Transverse colon (tissue), 4 donors: ENCODE measurements at regions not wholly inside any gene's neighbourhood (a gene's known extent, or its start where the extent isn't known, plus 50 kb on each side); places are given as distances from the start of the nearest gene placed in this dataset.

Experiments used
- DNase-seq: peaks from one replicate; pipeline ENCODE4 v3.0.0-alpha.2; 2019
- H3K27ac ChIP-seq, 4 donors: fragments of 200-600 bp; sonication (generic); 2 replicates each; pipeline ENCODE4 v1.5.1; 2016 to 2018; ENCODE audit warnings: inconsistent platforms in 4 of 4
- H3K27me3 ChIP-seq: fragments of 200-600 bp; sonication (generic); 2 replicates; pipeline ENCODE4 v1.5.1; 2017; ENCODE audit warnings: inconsistent platforms
- H3K36me3 ChIP-seq, 4 donors: fragments of 200-600 bp; sonication (generic); 2 replicates each; pipeline ENCODE4 v1.5.1; 2017 to 2019; ENCODE audit warnings: inconsistent platforms in 4 of 4
- H3K4me1 ChIP-seq, 4 donors: fragments of 200-600 bp; sonication (generic); 2 replicates each; pipeline ENCODE4 v1.5.1; 2017 to 2020; ENCODE audit warnings: inconsistent platforms in 4 of 4
- H3K4me3 ChIP-seq, 4 donors: fragments of 200-600 bp; sonication (generic); 1 replicate in 1 of 4; 2 replicates in 3 of 4; pipeline versions ENCODE4 v1.5.1 to v1.6.1; 2017 to 2019; ENCODE audit warnings: inconsistent platforms in 4 of 4
- H3K9me3 ChIP-seq, 2 donors: fragments of 200-600 bp; sonication (generic); 2 replicates each; pipeline ENCODE4 v1.5.1; 2017 to 2019; ENCODE audit warnings: inconsistent platforms in 2 of 2
- CTCF ChIP-seq, 5 experiments: fragments of 200-600 bp in 3 of 5; fragments of 450-650 bp in 2 of 5; sonication (generic) in 3 of 5; IDR thresholded peaks; 1 replicate in 2 of 5; 2 replicates in 3 of 5; pipeline ENCODE4 v1.5.1; 2016 to 2017; ENCODE audit warnings: antibody characterized with exemption in 5 of 5, inconsistent platforms in 3 of 5, mild to moderate bottlenecking in 2 of 5, moderate library complexity in 1 of 5
- EP300 ChIP-seq: sonication (generic); formaldehyde crosslinking; IDR thresholded peaks from one replicate; pipeline ENCODE4 v1.6.1; 2017; ENCODE audit warnings: antibody characterized with exemption, low read depth
- POLR2A ChIP-seq: fragments of 450-650 bp; IDR thresholded peaks from one replicate; pipeline ENCODE4 v1.6.1; 2016; ENCODE audit warnings: antibody characterized with exemption, mild to moderate bottlenecking, moderate library complexity
- POLR2AphosphoS5 ChIP-seq, 3 donors: sonication (generic); formaldehyde crosslinking; IDR thresholded peaks; one replicate each; pipeline ENCODE4 v1.6.1; 2016; ENCODE audit warnings: antibody characterized with exemption in 3 of 3
- WGBS, 2 donors: methylation state at CpG; one replicate each; pipeline ENCODE4 v1.1.5; 2018; ENCODE audit warnings: low coverage in 1 of 2; 5-methylcytosine and 5-hydroxymethylcytosine counted together
- in situ Hi-C, 4 donors: fragments of 200-750 bp; cut with MboI; loops; one replicate each; pipeline versions ENCODE4 v1.15.0 to v1.15.1; 2017; ENCODE audit warnings: low sequenced_read_pairs in 3 of 4, low pct_ligation_motif_present in 1 of 4, low pct_unique_long_range_greater_than_20kb in 1 of 4
- intact Hi-C: fragments of 100-400 bp; cut with DNase I; formaldehyde crosslinking; loops from one replicate; pipeline ENCODE4 v1.15.1; 2023; ENCODE audit warnings: low total_unique reads

- no peak overlapping the region for H3K4me3 ChIP-seq
- intact Hi-C loops: no loop called here
- in situ Hi-C loops: no loop called here
- DNase-seq: no peak
- no peak overlapping the region for H3K27ac ChIP-seq
- 77% methylated on average over 17 of the region's 17 CpGs; no CpG with 5 or more reads in 1 of the 2 donors for WGBS, 2 donors
- no peaks in the 10 kb centered on the region for H3K4me1 ChIP-seq
- H3K9me3 ChIP-seq: no peaks in the 10 kb centered on the region
- no peak for TF ChIP-seq EP300
- no peak for TF ChIP-seq POLR2AphosphoS5 (IDR thresholded peaks at IDR 0.05)
- H3K36me3 ChIP-seq: no peaks in the 10 kb centered on the region
- peaks cover 41% of the 10 kb centered on the region for H3K27me3 ChIP-seq
Measured at GRCh38 chr2:242035858-242036652, 166.5 kb downstream of the RTP5 start.

- WGBS, 2 donors: 58 to 84% methylated on average over 2 to 7 of the region's 7 CpGs
- Histone ChIP-seq H3K4me3 (no peak overlapping the region), H3K27ac (no peak overlapping the region), H3K27me3 (peaks cover 42% of the 10 kb centered on the region), H3K9me3 (no peaks in the 10 kb centered on the region), H3K36me3 (no peaks in the 10 kb centered on the region), H3K4me1 (no peaks in the 10 kb centered on the region)
- no peak for TF ChIP-seq CTCF (IDR thresholded peaks at IDR 0.05)
- no peak for TF ChIP-seq EP300
- no peak for TF ChIP-seq POLR2A
- TF ChIP-seq POLR2AphosphoS5 (IDR thresholded peaks at IDR 0.05): no peak
- DNase-seq: no peak
- intact Hi-C loops (no loop called here), in situ Hi-C loops (no loop called here)
Measured at GRCh38 chr2:242036653-242036950, 167.1 kb downstream of the RTP5 start.

- no peak for DNase-seq
- Histone ChIP-seq H3K4me3 (no peak overlapping the region), H3K4me1 (no peaks in the 10 kb centered on the region), H3K27ac (no peak overlapping the region), H3K27me3 (peaks cover 44% of the 10 kb centered on the region), H3K9me3 (no peaks in the 10 kb centered on the region), H3K36me3 (no peaks in the 10 kb centered on the region)
- TF ChIP-seq EP300 (no peak), POLR2A (no peak), CTCF (IDR thresholded peaks at IDR 0.05) (no peak), POLR2AphosphoS5 (IDR thresholded peaks at IDR 0.05) (no peak)
- intact Hi-C loops: no loop called here
- in situ Hi-C loops: no loop called here
- WGBS, 2 donors: 85 to 90% methylated on average over 14 to 20 of the region's 20 CpGs
Measured at GRCh38 chr2:242038166-242038927, 168.8 kb downstream of the RTP5 start.

GRCh38 chr2:242038928-242039341 is 169.4 kb downstream of the RTP5 start:
- Histone ChIP-seq H3K36me3 (no peaks in the 10 kb centered on the region), H3K9me3 (no peaks in the 10 kb centered on the region), H3K27me3 (peaks cover 50% of the 10 kb centered on the region), H3K4me1 (no peaks in the 10 kb centered on the region), H3K4me3 (no peak overlapping the region), H3K27ac (no peak overlapping the region)
- DNase-seq: no peak
- intact Hi-C loops: no loop called here
- WGBS, 2 donors: 50 to 83% methylated on average over 1 to 9 of the region's 13 CpGs
- TF ChIP-seq CTCF (IDR thresholded peaks at IDR 0.05): no peak
- no peak for TF ChIP-seq POLR2AphosphoS5 (IDR thresholded peaks at IDR 0.05)
- TF ChIP-seq POLR2A: no peak
- no peak for TF ChIP-seq EP300
- in situ Hi-C loops: no loop called here
